PC-3 (cell line): ENCODE measurements at regions not wholly inside any gene's neighbourhood (a gene's known extent, or its start where the extent isn't known, plus 50 kb on each side); places are given as distances from the start of the nearest gene placed in this dataset.

Source experiments
- EZH2 ChIP-seq: fragments of 300-600 bp; sonication (generic); IDR thresholded peaks from one replicate; pipeline ENCODE4 v1.6.1; 2017; ENCODE audit warnings: antibody characterized with exemption, mild to moderate bottlenecking, low read length; ENCODE audit not compliant: unreplicated experiment
- EZH2phosphoT487 ChIP-seq: fragments of 300-600 bp; sonication (generic); IDR thresholded peaks from 2 replicates; pipeline ENCODE4 v1.6.1; 2018; ENCODE audit warnings: mild to moderate bottlenecking, antibody characterized with exemption, low read length, borderline replicate concordance
- TF ChIP-seq, protein P1 (sequence below): fragments of 300-600 bp; sonication (generic); conservative IDR thresholded peaks from 2 replicates; pipeline ENCODE4 v1.5.1; 2017; ENCODE audit warnings: antibody characterized with exemption, low read depth, mild to moderate bottlenecking, low read length

DNA sequence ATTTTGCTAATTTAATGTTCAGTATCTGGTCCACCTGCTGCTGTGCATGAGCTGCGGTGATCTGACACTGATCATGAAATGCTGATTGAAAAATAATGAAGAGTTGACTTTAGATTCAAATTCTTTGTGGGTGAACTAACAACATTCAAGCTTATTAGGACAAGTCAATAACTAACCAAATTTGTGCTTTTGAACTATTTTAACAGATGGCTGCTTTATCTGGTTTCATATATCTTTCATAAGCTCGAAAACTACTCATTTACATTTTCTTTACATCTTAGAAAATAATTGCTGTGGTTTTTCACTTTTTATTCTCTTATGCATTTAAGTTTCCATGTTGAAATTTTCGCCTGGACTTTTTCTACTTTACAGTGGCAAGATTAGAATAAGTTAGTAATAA lies 274.8 kb upstream of the CCNG1 start:
- TF ChIP-seq, protein P1, sequence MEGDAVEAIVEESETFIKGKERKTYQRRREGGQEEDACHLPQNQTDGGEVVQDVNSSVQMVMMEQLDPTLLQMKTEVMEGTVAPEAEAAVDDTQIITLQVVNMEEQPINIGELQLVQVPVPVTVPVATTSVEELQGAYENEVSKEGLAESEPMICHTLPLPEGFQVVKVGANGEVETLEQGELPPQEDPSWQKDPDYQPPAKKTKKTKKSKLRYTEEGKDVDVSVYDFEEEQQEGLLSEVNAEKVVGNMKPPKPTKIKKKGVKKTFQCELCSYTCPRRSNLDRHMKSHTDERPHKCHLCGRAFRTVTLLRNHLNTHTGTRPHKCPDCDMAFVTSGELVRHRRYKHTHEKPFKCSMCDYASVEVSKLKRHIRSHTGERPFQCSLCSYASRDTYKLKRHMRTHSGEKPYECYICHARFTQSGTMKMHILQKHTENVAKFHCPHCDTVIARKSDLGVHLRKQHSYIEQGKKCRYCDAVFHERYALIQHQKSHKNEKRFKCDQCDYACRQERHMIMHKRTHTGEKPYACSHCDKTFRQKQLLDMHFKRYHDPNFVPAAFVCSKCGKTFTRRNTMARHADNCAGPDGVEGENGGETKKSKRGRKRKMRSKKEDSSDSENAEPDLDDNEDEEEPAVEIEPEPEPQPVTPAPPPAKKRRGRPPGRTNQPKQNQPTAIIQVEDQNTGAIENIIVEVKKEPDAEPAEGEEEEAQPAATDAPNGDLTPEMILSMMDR, result no peak
- TF ChIP-seq EZH2, result no peak
- TF ChIP-seq EZH2phosphoT487, result no peak
